HG03521 (cell line): ENCODE measurements at regions not wholly inside any gene's neighbourhood (a gene's known extent, or its start where the extent isn't known, plus 50 kb on each side); places are given as distances from the start of the nearest gene placed in this dataset.

Experiments used
- ATAC-seq: cut with Tn5 transposase; IDR thresholded peaks from one replicate; pipeline ENCODE4 v1.9.1; 2021; ENCODE audit warnings: mild to moderate bottlenecking, moderate library complexity; ENCODE audit not compliant: unreplicated experiment

GRCh38 chr5:2575871-2576270 lies 175.6 kb downstream of the IRX2 start:
- no peak for ATAC-seq

DNA sequence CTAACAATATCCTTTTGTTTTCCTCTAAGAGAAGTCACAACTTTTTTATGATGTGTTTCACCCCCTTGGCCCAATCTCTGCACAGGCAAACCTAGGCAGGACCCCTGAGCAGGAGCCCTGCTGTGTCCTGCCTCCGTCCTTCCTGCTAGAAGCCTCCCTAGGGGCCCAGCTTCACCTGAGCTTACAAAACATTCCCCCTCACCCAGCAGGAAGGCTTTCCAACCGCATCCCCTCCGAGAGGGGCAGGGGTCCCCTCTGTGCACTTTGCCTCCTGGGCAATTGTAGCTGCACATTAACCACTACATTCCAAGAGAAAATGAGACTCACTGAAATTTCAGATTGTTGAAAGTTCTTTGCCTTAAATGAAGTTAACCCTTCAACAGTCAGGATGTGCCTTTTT lies 176.2 kb downstream of the IRX2 start:
- no peak for ATAC-seq

GRCh38 chr5:2574155-2574554 lies 177.3 kb downstream of the IRX2 start:
- no peak for ATAC-seq

DNA sequence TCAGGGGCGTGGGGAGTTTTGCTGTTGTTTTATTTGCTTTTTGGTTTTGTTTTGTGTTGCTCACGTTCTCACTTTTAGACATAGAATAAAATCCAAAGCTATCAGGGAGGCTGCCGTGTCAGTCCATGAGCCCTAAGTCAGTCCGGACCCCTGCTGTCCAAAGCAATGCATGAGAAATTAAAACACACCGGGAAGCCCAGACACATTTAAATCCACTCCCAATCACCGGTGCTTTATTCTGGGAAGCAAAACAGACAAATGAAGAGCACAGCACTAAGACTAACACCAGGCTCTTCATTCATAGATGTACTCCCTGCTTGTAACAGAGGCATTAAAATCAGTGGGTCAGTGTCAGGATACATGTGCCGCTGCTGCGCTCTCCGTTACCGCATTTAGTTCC lies 180.9 kb downstream of the IRX2 start:
- no peak for ATAC-seq

DNA sequence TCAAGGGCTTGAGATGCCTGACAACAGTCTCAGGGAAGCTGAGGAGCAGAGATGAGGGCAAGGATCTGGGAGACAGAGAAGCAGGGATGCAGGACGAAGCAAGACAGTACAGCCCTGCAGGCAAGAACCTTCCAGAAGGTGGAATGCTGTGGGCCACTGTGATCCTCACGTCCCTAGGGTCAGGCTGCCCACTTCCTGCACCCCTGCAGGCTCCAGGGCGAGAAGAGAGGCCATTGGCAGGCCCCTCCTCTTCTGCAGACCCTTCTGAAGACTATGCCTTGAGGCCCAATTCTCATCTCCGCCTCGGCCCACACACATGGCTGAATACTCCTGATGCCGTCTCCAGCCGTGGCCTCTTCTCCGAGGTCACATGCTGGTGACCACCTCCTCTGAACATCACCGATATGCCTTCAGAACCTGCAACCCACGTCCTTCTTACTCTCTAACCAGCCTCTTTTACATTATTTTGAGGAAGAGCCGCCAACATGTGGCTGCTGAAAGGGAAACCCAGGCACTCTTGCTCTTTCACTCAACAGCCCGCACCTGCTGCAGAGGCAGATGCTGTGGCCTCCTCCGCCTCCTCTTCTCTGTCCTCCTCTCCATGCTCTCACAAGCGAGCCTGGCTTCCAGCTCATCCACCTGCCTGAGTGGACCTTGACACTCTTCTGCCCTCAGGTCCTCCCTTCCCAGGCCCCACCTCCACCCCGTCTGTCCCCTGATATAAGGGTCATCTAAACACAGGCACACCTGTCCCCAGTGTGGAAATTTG lies 181.5 kb downstream of the IRX2 start:
- no peak for ATAC-seq

DNA sequence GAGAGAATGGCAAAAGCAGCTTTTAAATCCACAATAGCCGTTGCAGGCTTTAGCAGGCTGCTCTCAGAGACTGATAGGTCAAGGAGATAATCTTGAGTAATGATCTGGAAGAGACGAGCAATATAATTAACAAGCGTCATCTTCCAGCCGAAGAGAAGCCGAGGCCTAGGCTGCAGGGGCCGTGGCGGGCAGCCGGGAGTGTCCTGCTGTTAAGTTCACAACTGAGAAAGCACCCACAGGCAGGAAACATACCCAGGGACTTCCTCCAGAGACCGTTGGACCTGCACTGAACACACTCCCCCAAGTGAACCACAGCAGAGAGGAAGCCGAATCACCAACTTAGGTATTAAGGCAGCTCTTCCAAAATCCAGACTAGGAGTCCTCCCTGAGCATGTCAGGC lies 182.3 kb downstream of the IRX2 start:
- ATAC-seq, result no peak

- no peak for ATAC-seq
Measured at GRCh38 chr5:2566284-2566683, 185.2 kb downstream of the IRX2 start.

DNA sequence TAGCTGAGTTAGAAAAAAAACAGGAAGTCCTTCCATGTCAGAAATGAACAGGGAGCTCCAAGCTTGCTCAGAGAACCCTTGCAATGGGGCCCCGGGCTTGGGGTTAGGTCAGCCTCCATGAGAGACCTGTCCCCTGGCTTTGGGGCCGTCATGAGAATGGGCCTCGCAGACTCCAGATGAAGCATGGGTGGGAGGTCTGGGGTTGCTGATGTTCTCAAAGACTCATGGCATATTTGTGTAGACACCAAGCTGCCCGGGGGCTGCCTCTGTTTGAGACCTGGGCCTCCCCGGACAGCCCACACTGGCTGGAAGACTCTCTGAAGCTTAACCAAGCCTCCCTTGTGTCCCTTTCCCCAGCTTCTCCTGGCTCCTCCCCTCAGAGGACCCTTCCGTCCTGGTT lies 186.3 kb downstream of the IRX2 start:
- ATAC-seq, result no peak

DNA sequence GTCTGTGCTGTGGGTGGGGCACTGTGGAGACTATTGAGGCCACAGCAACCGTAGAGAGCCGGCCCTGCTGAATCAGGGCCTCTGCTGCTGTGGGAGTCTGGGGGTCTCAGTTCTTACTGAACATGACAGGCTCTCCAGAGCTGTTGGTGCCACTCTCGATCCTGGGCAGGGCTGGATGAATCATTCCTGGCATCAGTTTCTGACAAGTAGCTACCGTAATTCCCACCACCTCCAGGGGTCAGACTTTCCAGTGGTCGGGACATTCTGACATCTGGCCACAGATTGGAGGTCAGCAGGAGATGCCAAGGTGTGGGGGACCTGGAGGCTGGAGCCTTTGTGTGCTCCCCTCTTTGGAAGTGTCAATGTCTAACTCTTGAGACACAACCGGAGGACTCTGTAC lies 188.4 kb downstream of the IRX2 start:
- ATAC-seq, result no peak

DNA sequence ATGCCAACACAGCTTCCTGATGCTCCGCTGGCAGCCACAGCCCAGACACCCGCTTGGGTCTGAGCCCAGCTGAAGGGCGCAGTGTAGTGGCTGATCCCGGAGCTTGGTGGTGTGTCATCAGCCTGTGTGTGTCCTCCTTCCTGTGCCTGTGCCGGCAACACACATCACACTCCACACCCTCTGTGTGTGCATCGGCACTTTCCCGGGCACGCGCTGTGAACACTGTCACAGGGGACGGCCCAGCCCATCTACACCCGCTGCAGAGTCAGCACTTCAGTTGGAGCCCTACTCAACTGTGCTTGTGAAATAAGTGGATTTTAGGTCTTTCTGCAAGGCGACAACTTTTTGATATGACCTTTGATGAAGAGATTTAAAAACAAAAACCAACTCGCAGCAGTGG lies 189.4 kb downstream of the IRX2 start:
- no peak for ATAC-seq

- ATAC-seq, result no peak
Measured at GRCh38 chr5:2560435-2560834, 191.0 kb downstream of the IRX2 start.

DNA sequence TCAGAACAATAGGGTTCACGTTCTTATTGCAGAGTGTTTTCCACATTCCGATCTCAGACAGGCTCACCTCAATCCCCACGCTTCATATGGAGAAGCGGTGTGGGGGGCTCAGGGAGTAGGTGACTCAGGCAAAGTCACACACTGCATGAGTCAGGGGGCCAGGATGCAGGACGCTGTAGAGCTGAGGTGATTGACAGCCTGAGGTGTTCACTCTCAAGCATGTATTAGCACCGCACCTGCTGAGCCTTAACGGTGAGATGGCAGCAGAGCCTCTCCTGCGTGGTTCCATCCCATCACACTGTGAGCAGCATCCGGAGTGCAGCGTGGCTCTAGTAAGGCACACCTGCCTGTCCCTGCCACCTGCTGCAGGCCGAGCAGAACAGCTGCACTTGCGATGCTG lies 194.0 kb downstream of the IRX2 start:
- ATAC-seq, result no peak

- ATAC-seq, result no peak
Measured at GRCh38 chr5:2556375-2556966, 195.0 kb downstream of the IRX2 start.

GRCh38 chr5:2553611-2554010 lies 197.9 kb downstream of the IRX2 start:
- ATAC-seq, result no peak

DNA sequence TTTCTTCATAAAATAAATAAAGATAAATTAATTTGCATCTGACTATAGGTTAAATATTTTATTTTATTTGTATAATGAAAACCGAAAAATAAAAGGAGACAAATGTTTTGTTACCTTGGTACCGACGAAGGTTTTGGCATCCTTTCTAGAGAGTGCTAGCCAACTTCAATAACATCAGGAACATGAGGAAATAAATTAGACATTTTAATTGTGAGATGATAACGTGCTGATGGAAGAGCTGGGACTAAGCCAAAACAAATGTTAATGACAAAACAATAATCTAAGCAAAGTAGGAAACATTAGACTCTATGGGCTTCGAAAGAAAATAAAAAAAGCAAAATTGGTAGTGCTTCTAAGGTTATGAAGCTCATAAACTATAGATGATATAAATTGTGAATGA lies 201.0 kb downstream of the IRX2 start:
- no peak for ATAC-seq

DNA sequence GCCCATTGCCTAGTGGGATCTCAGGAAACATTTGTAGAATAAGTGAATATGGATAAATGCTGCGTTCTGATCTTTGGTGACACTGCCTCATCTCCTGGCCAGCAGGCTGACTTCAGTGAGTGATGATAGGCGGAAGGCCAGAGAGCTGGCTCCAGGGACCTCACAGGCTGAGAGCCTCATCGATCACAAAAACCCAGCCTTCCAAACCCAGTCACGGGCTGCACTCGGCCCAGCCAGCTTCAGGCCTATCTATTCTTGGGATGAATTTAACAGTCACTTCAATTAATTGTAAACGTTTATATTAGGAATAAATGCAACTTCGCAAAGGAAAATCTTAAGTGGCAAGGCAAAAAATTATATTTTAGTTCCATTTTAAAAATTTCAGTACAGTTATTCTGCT lies 201.6 kb downstream of the IRX2 start:
- no peak for ATAC-seq

GRCh38 chr5:2549354-2549753 lies 202.1 kb downstream of the IRX2 start:
- ATAC-seq, result no peak

DNA sequence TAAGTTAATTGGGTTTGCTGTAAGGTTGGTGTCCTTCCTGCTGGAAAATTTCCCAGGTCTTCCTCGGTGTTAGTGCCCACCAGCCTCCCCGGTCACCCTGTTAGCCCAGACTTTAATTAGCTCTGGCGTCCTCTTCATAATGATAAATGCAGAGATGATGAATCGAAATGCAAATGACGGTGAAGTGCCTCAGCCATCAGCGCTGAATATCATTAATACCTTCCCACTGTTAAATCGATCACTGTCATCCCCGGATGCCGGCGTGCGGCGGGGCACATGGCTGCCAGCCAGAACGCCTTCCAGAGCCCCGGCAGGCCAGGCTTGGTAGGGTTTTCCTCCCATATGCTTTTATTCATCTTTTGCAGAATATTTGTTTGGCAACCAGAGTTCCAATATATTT lies 204.5 kb downstream of the IRX2 start:
- no peak for ATAC-seq

DNA sequence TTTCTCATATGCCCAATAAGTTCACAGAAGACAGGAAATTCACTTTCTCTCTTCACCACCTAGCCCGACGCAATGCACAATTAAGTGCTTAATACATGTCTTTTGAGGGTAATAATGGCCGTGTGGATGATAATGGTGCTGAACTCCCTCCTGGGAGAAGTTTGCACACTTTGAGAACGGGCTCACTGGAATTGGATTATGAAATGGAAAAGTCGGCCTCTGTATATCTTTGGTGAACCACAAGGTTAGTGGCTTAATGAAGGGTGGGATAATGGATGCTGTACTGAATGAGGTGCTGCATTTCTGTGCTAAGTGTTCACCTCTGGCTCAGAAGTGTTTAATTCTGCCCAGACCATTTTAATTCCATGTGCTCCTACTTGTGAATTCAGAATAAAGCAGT lies 207.5 kb downstream of the IRX2 start:
- no peak for ATAC-seq

DNA sequence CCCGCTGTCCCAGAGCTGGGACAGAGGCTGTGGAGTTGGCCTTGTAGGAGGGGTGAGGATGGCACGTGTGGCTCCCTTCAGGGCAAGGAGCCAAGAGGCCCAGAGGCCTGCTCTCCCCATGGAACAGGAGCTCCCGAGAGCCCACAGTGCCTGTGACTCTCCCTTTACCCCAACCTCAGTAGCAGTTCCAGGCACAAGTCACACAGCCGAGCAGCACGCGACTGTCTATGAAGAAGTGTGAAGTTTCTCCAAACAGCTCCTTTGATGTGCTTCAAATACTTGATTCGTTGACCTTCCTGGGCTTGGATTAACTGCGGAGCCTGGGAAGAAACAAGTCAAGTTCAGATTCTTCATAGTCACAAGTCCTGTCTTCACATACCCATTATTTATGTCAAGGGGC lies 208.7 kb downstream of the IRX2 start:
- ATAC-seq, result no peak

DNA sequence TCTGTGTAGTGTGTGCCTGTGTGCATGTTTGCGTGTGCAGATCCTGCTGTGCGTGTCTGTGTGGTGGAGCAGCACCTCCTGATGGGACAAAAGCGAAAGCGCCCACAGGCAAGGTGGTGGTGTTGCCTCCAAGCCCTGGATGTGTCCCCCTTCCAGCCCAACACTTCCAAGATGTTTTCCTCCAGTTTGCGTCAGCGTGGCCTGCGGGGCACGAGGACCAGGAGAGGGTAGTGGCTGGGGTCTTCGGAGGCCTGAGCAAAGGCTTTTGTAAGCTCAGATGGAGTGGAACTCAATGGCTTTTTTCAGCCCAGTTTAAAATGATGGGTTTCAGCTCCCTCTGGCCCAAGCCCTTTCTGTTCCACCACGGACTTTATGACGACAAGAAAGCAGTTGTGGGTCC lies 209.5 kb downstream of the IRX2 start:
- no peak for ATAC-seq

DNA sequence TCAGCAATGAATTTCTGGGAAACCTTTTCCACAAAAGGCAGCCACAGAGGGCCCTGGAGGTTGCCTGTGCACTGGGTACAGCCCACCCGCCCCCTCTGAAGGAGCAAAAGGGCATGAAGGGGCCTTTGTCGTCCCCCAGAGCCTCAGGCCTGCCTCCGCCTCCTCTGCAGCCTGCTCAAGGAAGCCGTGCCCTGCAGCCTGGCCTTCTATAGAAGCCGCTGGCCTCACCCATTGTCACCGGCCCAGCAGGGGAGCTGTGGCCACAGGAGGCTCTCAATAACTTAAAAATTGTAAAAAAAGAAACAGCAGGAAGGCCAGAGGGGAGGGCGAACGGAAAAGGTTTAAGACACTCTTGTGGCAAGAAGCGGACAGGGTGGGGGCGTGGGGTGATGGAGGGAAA lies 213.3 kb downstream of the IRX2 start:
- ATAC-seq, result no peak
